ENCODE measurements at regions not wholly inside any gene's neighbourhood (a gene's known extent, or its start where the extent isn't known, plus 50 kb on each side); places are given as distances from the start of the nearest gene placed in this dataset.
"Not testable (repeated sequence)": the region's sequence is repeated elsewhere in the genome, so short reads cannot be mapped to it uniquely, and the experiment has no call there.

DNA sequence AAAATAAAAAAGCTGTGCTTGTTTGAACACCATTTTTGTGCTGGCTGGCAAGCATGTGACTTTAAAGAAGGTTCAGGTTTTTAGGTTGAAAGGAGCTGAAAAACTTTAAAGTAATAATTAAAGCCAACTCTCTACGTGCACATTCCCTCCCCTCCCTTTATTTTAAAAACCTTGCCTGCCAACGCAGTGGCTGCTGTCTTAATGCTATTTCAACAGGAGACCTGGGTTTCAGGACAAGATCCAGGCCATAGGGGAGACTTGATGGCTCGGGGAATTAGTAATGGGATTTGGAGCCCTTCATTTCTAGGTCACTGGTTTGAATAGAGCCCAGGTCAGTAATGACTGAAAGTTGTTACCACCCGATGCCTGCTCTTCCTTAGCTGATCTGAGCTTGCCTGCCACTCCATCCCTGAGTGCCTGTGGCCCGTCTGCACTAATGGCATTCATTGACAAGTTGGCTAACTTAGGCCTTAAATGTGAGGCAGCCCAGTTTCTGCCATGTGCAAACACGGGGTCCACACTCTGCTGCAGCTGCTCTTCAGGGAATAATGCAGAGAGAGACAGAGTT lies 1233.2 kb upstream of the ZEB2 start:
- no peak for DNase-seq

DNA sequence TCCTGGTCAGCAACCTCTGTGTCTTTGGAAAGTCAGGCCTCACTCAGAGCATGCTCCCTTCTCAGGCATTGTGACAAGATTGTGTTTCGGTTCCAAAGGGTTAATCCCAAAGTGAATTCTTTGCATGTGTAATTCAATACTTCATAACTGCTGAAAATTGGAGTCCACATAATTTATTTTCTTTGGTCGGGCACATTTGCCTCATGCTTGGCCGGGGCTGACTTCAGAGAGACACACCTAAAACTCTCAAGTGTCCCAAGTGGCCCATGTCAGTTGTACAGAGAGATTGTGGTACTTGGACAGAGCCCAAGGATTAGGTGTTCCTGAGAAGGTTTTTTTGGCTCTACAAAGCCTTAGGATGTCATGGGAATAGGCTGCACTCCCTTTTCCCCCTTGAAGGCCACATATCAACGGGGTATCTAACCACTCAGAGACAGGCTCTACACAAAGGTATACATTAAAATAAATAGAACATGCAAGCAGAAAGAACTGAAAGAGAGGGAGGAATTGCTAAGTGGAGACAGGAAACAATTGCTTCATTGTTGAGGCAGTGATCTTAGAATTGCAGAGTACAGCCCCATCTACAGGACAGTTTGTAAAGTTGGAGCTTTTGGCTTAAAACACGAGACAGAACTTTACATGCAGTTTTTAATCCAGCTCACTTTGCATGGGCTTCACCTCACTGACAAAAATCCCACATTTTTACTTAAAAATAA lies 1232.3 kb upstream of the ZEB2 start:
- DNase-seq = peak; percentile 49

DNA sequence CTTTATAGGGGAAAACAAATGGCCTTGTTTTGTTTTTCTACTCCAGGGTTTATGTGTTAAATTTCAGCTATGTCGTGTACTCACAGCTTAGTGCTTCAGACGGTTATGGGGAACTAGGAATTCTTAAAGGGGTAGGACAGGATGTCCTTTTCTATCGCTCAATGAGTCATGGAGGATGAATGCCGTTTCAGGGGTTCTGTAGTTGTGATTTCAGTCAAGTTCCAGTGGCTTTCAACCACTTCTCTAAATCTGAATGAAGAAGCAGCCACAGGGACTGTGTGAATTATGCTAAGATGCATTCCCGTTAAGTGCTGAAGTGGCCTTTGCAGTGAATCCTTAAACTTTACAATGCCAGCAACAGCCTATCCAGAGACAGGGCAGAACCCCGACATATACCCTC lies 1231.7 kb upstream of the ZEB2 start:
- no peak for DNase-seq

DNA sequence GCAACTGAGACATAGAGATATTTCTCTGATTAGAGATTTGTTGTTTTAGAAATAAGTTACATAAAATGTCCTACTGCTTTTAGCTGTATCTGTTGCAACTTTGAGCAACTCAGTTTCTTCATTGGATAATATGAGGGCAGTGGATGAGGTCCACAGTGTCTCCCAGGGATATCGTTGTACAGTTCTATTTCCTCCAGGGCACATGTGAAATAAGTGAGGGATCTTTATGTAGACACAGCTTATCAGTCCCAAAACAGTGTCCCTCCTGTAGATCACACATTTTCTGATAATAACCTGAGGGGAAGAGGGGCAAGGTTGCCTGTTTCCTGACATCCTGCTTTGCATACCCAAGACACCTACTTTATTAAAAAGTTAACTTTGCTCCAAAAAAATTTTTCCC lies 1231.2 kb upstream of the ZEB2 start:
- no peak for DNase-seq

DNA sequence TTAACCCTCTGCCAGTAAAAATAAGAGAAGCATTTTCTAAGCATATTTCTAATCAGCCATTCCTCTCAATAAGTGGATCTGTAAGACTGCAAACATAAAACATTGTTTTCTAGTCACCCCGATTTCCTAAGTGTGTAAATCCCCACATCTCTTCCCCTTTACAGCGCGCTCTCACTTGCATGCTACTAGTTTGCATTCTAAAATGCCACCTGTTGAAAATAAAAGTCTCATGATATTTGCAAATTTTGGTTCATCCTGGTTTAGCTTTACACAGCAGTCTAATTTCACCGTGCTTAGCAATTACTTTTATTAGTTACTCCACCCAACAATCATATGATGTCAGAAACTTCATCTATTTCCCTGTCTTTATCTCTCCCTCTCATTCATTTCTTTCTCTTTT lies 1230.7 kb upstream of the ZEB2 start:
- no peak for DNase-seq

DNA sequence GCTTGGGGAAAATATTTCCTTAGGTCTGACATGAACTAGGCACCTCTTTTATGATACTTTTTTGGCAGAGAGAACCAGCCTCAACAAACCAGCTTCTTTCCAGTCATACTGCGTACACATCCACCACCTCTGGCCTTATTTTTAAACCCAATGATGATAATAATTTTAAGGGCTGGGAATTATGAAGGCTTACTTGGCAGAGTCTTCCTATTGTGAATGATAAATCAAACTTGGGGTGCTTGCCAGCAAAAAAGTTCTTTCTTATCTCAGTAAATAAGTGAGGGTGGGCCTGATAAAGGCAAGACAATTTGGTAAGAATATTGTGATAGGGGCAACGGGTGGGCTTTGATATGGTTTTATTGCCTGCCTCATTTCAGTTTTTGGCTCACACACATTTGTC lies 1230.2 kb upstream of the ZEB2 start:
- no peak for DNase-seq

DNA sequence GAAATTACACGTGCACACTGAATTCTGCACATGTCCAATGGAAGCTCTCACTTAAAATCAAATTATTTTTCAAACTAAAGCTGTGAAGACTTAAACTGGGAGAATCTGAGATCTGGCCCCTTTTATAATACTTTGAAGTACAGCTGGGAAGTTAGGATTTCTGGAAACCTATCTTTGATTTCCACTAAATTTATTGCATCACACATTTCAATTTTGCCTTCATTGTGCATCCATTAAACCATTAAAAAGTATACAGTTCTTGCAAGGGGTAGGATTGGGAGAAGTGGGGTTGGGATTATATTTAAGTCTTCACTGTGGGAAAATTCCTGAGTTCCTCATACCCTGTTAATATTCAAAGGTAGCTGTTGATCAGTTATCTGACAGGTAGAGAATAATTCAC lies 1229.6 kb upstream of the ZEB2 start:
- DNase-seq = no peak

DNA sequence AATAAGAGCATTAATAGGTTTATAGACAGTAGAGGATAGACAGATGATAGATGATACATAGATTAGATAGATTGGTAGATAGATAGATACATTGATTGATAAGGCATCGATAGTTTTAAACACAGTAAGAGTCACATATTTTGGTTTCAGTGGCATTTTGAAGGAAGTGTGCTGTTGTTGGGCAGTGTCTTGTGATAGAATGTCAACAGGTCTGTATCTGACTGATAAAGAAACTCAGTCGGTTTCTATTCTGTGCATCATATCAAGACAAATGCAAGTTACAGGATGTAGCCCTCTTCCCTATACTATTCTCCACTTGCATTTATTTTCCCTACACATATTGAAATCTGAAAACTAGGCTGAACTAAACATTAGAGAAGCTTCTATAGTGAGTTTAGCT lies 1229.0 kb upstream of the ZEB2 start:
- DNase-seq = no peak

DNA sequence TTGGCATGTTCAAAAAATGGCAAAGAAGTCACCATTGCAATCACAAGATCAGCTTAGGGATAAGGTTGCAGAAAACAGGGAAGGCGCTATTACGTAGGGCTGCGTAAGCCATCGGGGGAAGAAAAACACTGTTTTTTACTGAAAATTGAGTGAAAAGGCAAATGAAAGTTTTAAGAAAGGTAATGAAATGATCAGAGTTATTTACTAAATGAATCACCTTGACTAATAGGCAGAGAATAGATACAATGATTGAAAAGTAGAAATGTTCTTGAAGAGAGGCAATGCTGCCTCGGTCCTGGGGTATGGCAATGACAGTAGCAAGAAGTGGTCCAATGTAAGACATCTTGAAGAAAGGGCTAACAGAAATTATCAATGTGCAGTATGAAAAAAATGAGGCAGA lies 1227.8 kb upstream of the ZEB2 start:
- DNase-seq = no peak

DNA sequence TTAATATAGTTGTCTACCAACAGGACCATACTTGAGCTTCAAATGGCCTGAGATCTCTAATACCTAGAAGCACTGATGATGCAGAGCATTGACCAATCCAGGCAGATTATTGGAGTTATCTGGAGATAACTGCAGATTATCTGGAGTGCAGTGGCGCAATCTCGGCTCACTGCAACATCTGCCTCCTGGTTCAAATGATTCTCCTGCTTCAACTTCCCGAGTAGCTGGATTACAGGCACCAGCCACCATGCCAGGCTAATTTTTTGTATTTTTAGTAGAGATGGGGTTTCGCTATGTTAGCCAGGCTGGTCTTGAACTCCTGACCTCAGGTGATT lies 1225.4 kb upstream of the ZEB2 start:
- not testable (repeated sequence) for DNase-seq

DNA sequence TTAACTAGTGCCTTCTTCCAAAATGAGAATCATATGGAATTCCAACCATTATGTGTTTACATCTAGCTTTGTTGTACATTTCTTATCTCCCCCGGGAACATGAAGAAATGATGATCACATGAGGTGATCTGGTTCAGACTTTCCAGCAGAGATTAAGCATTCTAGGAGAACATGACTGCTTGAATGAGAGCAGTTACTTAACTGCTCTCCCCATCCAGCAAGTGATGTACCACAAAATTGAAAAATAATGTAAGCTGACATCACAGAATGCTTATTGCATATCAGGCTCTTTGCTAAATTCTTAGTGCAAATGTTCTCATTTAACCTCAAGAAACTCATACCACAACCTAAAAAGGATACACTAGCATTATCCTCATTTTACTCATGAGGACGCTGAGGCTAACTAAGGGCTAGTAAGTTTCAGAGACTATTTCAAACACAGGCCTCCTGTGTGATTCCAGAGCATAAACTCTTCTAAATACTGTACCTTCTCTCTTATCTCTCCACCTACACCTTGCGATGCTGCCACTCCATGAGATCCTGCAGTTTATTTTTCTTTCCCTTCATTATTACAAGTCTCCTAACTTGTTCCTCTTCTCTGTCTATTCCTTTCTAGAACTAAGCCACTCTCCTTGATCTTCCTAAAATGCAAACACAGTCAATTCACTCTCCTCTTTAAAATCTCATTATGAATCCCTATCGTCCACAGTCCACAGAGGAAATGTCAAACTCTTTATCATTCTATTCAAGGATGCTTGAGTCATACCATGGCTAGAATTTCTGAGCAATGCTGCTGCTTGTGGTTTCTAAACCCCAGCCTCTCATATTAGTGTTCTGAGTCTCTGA lies 1224.8 kb upstream of the ZEB2 start:
- no peak for DNase-seq

DNA sequence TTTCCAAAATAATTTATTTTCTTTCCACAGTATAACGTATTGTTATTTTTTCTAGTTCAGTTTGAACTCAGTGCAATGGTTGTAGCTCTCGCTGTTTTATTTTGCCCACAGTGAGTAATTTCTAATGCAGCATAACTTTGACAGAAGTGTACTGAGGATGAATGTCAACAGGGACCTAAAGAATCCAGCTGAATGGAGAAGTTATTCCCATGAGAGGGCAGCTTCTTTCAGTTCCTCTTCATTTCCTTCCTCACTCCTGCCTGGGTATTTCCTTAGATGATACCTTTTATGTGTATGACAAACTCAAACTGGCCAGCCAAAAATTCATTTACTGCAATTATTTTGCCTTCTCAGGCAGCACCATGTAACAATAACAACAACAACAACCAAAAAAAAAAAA lies 1223.1 kb upstream of the ZEB2 start:
- no peak for DNase-seq

DNA sequence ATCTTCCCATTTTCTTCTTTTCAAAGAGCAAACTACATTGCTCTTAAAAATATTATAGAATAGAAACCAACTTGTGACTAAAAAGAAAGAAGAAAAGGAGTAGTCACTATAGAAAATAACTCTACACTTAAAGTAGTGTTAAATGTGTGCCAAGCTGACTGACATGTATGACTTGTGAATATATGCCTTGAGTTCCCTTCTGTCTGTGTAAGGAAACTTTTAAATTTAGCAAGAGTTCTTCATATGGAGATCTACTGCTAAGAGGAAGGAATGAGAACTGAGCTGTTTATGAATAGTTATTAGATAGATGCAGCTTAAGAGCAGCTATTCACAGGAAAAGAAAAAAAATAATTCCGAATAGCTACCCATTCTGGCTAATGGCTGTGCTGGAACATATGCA lies 1221.7 kb upstream of the ZEB2 start:
- no peak for DNase-seq

DNA sequence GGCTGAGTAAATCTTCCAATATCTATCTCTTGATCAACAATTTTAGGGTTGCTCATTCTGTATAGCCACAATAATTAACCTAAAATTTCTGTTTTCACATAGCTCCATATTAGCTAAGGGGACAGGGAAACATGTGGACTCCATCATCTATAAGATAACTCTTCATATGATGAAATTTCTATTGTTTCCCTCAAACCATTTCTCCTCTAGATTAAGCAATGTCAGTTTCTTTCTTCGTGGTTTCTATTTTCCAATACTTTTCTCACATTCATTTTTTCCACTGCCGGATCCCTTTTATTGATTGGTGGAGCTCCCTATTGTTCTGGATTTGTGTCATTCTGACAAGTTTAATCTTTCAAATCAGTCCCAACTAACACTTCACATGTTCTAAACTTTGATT lies 1221.3 kb upstream of the ZEB2 start:
- DNase-seq = no peak

DNA sequence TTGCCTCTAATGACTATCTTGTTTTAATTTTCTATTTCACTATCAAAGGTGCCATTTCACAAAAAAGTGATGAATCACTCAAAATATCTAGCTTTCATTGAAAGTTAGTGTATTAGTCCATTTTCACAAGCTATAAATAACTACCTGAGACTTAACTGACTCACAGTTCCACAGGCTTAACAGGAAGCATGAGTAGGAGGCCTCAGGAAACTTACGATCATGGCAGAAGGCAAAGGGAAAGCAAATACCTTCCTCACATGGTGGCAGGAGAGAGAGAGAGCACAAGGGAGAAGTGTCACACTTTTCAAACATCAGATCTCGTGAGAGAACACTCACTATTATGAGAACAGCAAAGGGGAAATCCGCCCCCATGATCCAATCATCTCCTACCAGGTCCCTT lies 1220.4 kb upstream of the ZEB2 start:
- no peak for DNase-seq

DNA sequence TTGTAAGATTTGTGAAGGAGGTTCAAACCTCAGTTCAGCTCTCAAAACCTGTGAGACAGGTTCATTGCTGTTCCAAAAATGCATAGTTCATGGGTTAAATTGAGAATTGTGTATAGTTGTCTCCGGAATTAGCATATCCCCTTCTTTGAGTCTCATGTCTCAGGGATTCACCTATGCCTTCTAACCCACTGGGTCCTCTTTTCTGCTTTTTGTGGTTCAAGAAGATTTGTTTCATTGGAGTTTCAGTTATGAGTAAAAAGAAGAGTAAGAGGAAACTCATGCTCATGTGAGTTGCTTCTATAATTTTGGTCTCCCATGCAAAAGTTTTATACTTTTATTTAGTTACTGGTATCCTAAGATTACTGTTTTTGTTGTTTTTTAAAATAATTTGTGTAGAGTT lies 1219.8 kb upstream of the ZEB2 start:
- DNase-seq = no peak

DNA sequence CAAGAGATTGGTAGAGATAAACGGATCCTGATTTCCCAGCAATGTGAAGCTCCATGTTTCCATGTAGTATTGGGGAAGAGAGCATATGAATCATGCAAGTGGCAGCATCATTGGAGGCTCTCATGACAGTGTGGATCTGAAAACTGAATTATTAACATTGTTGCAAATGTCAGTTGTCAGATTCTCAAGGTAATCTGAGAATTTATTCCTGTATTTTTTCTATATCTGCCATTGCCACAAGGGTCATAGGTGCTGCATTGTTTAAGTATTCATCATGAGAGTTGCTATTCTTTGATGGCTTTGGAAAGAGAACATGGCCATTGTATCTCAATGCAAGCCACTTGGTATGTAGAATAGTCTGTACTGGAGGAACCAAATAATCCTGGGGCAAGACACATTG lies 1217.0 kb upstream of the ZEB2 start:
- no peak for DNase-seq

DNA sequence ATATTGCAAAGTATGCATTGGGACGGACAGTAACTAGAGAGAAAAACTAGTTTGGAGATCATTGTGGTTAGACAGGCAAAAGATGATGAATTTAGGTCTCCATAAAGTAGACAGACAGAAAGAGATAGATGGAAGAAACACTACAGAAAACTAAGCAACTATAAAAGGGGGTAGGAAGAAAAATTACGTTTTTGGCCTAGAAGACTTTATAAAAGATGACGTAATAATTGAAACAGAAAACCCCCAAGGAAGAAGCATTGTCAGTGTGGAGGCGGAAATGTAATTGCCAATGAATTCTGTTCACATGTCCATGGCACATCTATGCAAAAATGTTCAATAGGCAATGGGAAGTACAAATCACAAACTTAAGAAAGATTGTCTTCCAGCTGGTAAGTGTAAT lies 1211.5 kb upstream of the ZEB2 start:
- no peak for DNase-seq

DNA sequence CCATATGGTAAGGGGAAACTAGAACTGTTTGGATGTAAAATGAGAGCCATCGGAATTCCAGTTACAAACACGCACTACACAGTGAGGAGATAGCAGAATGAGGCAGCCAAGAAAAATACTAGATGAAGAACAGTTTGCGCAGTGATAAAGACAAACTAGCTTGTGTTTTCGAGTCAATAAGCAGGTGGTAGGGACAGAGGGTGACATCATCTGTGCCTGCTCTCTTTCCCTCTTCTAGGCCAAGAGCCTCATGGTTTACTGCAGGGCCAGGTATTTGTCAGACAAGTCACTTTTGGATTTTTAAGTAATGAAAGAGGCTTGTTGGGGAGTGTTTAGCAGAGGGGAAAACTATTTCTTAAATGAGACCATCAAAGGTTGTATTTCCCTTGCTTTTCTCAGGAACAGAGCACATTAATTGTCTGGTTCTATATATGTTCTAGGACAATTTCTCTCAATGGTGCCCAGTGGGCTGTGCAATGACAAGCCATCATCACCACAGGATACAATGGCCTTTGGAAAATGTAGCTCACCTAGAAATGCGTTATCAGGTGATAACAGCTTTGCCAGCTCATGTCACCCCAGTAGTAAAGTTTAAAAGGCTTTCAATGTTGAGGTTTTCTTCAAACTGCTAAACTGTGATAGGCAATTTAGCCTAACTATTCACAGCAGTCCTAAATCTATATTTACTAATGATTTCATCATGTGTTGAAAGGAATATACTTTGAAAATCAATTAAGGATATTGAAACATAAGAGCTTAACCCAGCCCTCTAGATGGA lies 1210.3 kb upstream of the ZEB2 start:
- no peak for DNase-seq

DNA sequence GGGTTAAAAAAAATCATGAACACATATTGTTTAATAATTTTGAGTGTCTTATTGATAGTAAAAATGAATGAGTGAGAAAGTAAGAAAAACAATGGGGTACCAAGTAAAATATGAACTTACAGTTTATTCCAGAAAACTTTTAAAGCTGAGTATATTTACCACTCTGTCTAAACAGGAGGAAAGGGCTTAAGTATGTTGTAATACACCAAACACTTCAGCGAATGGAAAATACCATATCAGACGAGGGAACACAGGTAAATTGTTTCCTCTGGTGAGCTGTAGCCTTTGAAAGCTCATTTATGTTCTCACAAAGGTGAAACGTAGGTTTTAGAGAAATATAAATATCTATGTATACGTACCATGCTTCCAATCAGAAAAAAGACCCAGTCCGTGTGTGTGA lies 1209.6 kb upstream of the ZEB2 start:
- DNase-seq = no peak

DNA sequence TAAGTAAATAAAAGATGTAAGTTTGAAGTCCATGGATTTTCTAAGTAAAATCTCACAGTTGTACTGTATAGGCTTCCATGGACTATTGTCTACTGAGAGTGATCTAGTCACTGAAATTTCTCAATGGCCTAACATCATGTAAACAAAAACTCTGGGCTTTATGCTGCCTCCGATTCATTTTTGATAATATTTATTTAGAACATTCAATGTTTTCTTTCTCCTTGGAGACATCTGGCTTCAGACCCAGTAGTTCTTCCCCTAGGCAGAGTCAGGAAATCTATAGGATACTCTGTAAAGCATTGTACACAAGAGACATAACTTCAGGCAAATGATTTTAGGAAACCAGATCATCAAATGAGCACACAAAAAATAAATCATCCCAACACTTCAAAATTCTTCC lies 1208.6 kb upstream of the ZEB2 start:
- DNase-seq = no peak

DNA sequence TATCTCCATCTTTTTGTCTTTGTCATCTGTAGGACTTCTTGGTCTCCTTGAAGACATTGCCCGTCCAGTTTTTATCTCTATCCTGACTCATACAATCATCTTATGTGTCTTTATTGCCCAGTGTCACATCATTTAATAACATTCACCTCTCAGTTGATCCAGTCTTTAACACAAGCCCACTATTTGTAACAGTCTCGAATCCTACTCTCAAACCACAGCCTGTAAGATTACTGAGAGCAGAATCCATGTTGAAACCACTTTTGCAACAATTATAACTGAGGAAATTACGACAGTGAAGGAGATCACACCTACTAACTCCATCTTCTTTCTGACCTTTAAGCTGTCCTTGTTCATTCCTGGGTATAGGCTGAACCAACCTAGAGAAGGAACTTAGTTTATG lies 1206.0 kb upstream of the ZEB2 start:
- DNase-seq = no peak

DNA sequence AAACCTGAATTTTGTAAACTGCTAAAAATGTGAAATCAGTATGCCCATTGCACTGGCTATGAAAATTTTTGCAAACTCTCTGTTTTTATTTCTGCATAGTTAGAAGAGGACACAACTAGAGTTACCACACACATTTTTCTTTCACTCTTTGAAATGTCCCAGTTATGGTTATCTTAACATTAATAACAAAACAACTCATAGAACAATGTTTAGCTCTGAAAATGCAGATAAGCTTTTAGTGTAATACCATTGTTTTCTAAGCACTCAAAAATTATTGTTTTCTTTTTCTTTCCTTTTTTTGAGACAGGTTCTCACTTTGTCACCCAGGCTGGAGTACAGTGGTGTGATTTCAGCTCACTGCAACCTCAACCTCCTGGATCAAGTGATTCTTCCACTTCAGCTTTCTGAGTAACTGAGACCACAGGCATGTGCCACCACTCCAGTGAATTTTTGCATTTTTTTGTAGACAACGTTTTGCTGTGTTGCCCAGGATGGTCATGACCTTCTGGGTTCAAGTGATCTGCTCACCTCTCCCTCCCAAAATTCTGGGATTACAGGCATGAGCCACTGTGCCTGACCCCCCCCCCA lies 1204.5 kb upstream of the ZEB2 start:
- DNase-seq = no peak

Measured in femur (tissue), 1 donor.